Cardiac muscle cell (in vitro differentiated cells and primary cell): ENCODE measurements at regions not wholly inside any gene's neighbourhood (a gene's known extent, or its start where the extent isn't known, plus 50 kb on each side); places are given as distances from the start of the nearest gene placed in this dataset.

Experiments
- DNase-seq, 2 donors: peaks; one replicate each; pipeline versions ENCODE4 v3.0.0 to v3.0.0-alpha.2; 2010 to 2017; ENCODE audit warnings: low read depth in 1 of 2, low spot score in 1 of 2
- H3K27ac ChIP-seq: fragments of 200-600 bp; sonication (generic); 2 replicates; pipeline ENCODE4 v1.5.1; 2016
- H3K27me3 ChIP-seq: fragments of 200-600 bp; sonication (generic); 2 replicates; pipeline ENCODE4 v1.6.0; 2016; ENCODE audit warnings: control low read depth
- H3K36me3 ChIP-seq: fragments of 200-600 bp; sonication (generic); 2 replicates; pipeline ENCODE4 v1.5.1; 2016; ENCODE audit warnings: control low read depth
- H3K4me1 ChIP-seq: fragments of 200-600 bp; sonication (generic); 2 replicates; pipeline ENCODE4 v1.8.1; 2017; ENCODE audit warnings: low read depth, mild to moderate bottlenecking, mixed run types
- H3K4me3 ChIP-seq: fragments of 200-600 bp; sonication (generic); 2 replicates; pipeline ENCODE4 v1.5.1; 2016; ENCODE audit warnings: mild to moderate bottlenecking
- H3K9me3 ChIP-seq: fragments of 200-600 bp; sonication (generic); 2 replicates; pipeline ENCODE4 v1.5.1; 2017; ENCODE audit warnings: low read depth, mild to moderate bottlenecking, control low read depth
- TF ChIP-seq, protein P1 (sequence below): IDR thresholded peaks from 2 replicates; pipeline ENCODE4 v1.5.1; 2012; ENCODE audit warnings: low read depth, mild to moderate bottlenecking, low read length

DNA sequence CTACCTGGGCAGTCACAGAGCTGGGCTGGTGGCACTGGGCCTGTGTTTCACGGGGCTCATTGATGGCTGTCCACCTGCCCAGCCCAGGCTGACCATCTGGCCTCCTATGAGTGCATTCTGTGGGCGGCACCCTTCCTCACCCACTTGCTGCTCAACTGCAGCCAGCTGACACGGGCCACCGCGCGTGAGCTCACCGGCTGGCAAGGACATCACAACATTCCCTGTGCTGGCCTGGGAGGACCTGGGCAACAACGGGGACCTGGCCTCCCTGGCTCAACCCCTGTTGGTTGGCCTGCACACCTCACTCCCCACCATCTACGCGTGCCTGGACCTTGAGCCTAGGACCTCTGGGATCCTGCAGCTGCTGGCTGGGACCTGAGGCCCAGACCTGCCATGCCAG is 98.2 kb upstream of the DTNA start:
- Histone ChIP-seq H3K4me3 (no peak overlapping the region), H3K27ac (no peak overlapping the region), H3K36me3 (no peaks in the 10 kb centered on the region), H3K4me1 (no peaks in the 10 kb centered on the region), H3K27me3 (no peaks in the 10 kb centered on the region), H3K9me3 (no peaks in the 10 kb centered on the region)
- TF ChIP-seq, protein P1, sequence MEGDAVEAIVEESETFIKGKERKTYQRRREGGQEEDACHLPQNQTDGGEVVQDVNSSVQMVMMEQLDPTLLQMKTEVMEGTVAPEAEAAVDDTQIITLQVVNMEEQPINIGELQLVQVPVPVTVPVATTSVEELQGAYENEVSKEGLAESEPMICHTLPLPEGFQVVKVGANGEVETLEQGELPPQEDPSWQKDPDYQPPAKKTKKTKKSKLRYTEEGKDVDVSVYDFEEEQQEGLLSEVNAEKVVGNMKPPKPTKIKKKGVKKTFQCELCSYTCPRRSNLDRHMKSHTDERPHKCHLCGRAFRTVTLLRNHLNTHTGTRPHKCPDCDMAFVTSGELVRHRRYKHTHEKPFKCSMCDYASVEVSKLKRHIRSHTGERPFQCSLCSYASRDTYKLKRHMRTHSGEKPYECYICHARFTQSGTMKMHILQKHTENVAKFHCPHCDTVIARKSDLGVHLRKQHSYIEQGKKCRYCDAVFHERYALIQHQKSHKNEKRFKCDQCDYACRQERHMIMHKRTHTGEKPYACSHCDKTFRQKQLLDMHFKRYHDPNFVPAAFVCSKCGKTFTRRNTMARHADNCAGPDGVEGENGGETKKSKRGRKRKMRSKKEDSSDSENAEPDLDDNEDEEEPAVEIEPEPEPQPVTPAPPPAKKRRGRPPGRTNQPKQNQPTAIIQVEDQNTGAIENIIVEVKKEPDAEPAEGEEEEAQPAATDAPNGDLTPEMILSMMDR: no peak
- no peak for DNase-seq

DNA sequence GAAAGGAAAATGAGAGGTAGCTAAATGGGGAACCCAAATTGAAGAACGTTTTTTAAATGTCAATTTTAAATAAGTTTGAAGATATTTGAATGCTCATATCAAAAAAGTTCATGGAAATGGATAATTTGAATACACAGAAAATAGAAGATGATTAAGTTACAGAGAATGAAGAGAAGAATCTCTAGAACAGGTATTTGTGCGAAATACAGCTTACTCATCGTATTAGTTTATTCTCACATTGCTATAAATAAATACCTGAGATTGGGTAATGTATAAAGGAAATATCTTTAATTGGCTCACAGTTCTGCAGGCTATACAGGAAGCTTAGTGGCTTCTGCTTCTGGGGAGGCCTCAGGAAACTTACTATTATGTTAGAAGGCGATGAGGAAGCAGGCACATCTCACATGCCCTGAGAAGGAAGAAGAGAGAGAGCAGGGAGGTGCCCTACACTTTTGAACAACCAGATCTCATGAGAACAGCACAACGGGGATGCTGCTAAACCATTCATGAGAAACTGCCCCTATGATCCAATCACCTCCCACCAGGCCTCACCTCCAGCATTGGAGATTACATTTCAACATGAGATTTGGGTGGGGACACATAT is 89.7 kb upstream of the DTNA start:
- no peak for DNase-seq
- no peaks in the 10 kb centered on the region for H3K9me3 ChIP-seq
- TF ChIP-seq, protein P1: no peak

DNA sequence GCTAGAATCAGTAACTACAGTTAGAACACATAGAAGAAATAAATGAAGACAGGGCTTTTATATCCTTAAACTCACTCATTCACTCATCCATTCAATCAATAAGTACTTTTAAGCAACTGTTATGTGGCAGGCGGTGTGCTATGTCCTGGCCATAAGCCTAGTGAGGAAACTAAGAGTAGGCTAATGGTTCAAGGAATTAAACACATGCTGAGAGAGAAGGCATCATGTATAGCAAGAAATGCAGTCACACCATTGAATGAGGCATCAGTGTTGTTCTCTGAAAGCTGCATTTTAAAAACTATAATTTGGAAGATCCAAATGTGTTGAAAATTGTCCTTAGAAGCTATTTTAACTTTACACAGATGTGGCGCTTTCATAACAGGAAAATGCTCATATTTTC is 86.5 kb upstream of the DTNA start:
- TF ChIP-seq, protein P1: no peak
- no peaks in the 10 kb centered on the region for H3K27me3 ChIP-seq
- H3K4me3 ChIP-seq: no peak overlapping the region
- DNase-seq: no peak
- no peaks in the 10 kb centered on the region for H3K4me1 ChIP-seq
- no peaks in the 10 kb centered on the region for H3K9me3 ChIP-seq
- no peaks in the 10 kb centered on the region for H3K36me3 ChIP-seq
- no peak overlapping the region for H3K27ac ChIP-seq

More for the DNA sequence above, 89.7 kb upstream of the DTNA start:
- no peaks in the 10 kb centered on the region for H3K4me1 ChIP-seq
- no peak overlapping the region for H3K4me3 ChIP-seq
- no peaks in the 10 kb centered on the region for H3K27me3 ChIP-seq
- H3K36me3 ChIP-seq: no peaks in the 10 kb centered on the region
- no peak overlapping the region for H3K27ac ChIP-seq

DNA sequence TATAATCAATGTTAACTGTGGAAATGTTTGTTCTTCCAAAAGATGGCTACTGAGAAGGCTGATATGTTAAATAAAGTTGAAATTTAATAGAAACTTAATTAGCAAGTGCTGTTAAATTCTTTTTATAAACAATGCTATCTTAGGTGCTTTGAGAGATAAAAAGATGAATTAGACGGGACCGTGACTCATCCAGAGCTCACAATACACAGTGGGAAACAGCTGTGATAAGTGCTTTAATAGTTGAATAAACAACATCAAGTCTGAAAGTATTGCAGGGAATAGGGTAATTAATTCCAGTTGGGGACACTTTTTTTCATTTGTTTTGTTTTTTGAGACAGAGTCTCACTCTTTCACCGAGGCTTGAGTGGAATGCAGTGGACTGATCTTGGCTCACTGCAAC is 85.5 kb upstream of the DTNA start:
- TF ChIP-seq, protein P1: no peak
- no peaks in the 10 kb centered on the region for H3K9me3 ChIP-seq
- H3K4me1 ChIP-seq: no peaks in the 10 kb centered on the region
- H3K36me3 ChIP-seq: no peaks in the 10 kb centered on the region
- no peak overlapping the region for H3K4me3 ChIP-seq
- no peaks in the 10 kb centered on the region for H3K27me3 ChIP-seq
- no peak for DNase-seq
- H3K27ac ChIP-seq: no peak overlapping the region

DNA sequence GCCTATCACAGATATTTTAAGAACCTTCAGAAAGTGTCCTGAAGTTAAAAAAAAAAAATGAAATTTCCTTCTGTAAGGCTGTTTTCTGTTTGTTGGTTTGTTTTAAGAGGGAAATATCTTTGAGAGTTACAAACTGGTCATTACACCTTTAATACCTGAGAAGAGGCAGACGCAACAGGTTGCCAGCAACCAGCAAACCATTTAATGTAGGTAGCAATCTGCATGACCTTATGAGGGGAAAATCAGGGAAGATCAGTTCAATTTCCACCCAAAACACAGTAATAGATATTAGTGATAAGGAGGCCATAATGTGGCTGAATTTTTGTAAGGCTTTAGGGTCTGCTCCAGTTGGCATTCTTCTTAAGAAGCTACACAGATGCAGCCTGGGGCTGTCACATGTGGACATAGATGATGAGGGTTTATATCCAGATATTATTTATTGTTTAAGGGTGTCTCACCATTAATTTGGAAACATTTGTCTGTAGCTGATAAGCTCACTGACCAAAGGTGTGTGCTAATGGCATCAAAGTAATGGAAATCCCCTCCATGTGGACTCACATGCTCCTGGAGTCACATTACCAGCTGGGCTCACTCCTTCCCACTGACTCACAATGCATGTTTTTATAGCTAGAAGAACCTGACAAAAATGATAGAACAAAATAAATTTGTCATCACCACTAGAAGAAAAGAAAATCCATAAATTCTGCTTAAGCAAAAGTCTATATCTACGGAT is 83.5 kb upstream of the DTNA start:
- no peak for DNase-seq
- H3K27ac ChIP-seq: no peak overlapping the region
- no peaks in the 10 kb centered on the region for H3K27me3 ChIP-seq
- no peaks in the 10 kb centered on the region for H3K36me3 ChIP-seq
- TF ChIP-seq, protein P1: no peak
- H3K4me1 ChIP-seq: no peaks in the 10 kb centered on the region
- H3K4me3 ChIP-seq: no peak overlapping the region
- H3K9me3 ChIP-seq: no peaks in the 10 kb centered on the region
